Heart left ventricle (tissue), 16 donors: ENCODE measurements at regions not wholly inside any gene's neighbourhood (a gene's known extent, or its start where the extent isn't known, plus 50 kb on each side); places are given as distances from the start of the nearest gene placed in this dataset.

Source experiments
- ATAC-seq, 4 donors: fragments of 200-7000 bp; cut with Tn5 transposase; one replicate each; pipeline ENCODE4 v1.9.1; 2020 to 2022; ENCODE audit warnings: moderate library complexity in 4 of 4, mild to moderate bottlenecking in 3 of 4, moderate number of reproducible peaks in 1 of 4
- DNase-seq, 5 donors: peaks; one replicate each; pipeline ENCODE4 v3.0.0-alpha.2; 2020
- H3K27ac ChIP-seq, 12 donors: fragments of 200-600 bp; sonication (generic) in 4 of 12; one replicate each; pipeline versions ENCODE4 v1.5.0 to v1.8.0; 2016 to 2022; ENCODE audit warnings: mild to moderate bottlenecking in 2 of 12
- H3K27me3 ChIP-seq, 9 donors: fragments of 200-600 bp; sonication (generic) in 2 of 9; one replicate each; pipeline versions ENCODE4 v1.5.1 to v1.8.0; 2016 to 2022; ENCODE audit warnings: mild to moderate bottlenecking in 3 of 9
- H3K36me3 ChIP-seq, 9 donors: fragments of 200-600 bp; sonication (generic) in 2 of 9; one replicate each; pipeline versions ENCODE4 v1.5.0 to v1.8.0; 2018 to 2022; ENCODE audit warnings: mild to moderate bottlenecking in 2 of 9
- H3K4me1 ChIP-seq, 12 donors: fragments of 200-600 bp; sonication (generic) in 4 of 12; one replicate each; pipeline versions ENCODE4 v1.5.0 to v1.8.0; 2016 to 2022; ENCODE audit warnings: mild to moderate bottlenecking in 3 of 12
- H3K4me3 ChIP-seq, 12 donors: fragments of 200-600 bp; sonication (generic) in 4 of 12; one replicate each; pipeline versions ENCODE4 v1.5.0 to v1.8.0; 2017 to 2022; ENCODE audit warnings: mild to moderate bottlenecking in 9 of 12, moderate library complexity in 4 of 12
- H3K9me3 ChIP-seq, 12 donors: fragments of 200-600 bp; sonication (generic) in 4 of 12; one replicate each; pipeline versions ENCODE4 v1.5.0 to v1.8.0; 2016 to 2022; ENCODE audit warnings: mild to moderate bottlenecking in 1 of 12
- POLR2A ChIP-seq, 2 donors: fragments of 450-650 bp; IDR thresholded peaks; one replicate each; pipeline ENCODE4 v1.6.1; 2017; ENCODE audit warnings: antibody characterized with exemption in 2 of 2, mild to moderate bottlenecking in 2 of 2, moderate library complexity in 2 of 2
- WGBS, 4 donors: extraction: QIAGEN DNeasy Blood & Tissue Kit in 2 of 4; methylation state at CpG; one replicate each; pipeline versions ENCODE4 v1.1.5 to v1.1.7; 2013 to 2018; 5-methylcytosine and 5-hydroxymethylcytosine counted together
- intact Hi-C, 10 donors: fragments of 100-400 bp; cut with DNase I; formaldehyde crosslinking; loops; one replicate each; pipeline versions ENCODE4 v1.11.1 to v1.14.2; 2022
- TF ChIP-seq, protein P1 (sequence below), 12 donors: fragments of 200-600 bp; sonication (generic) in 4 of 12; IDR thresholded peaks; one replicate each; pipeline versions ENCODE4 v1.5.0 to v1.8.0; 2018 to 2022; ENCODE audit warnings: antibody characterized with exemption in 12 of 12, mild to moderate bottlenecking in 5 of 12
- donor health status: ischemic (EF 13 %, LVEDD 7.1; RV severe dilation, severe dysfunction).
- donor health status: healthy with polysubstance abuse.
- donor health status: DM: no; HTN: yes; CAD: no.
- donor health status: DM: no; HTN: no; CAD: no.
- donor health status: ischemic (EF 25% LVEDD 6.9; RV normal size, moderate dysfunction).
- donor health status: ischemic (EF 25% LVEDD 5.7; RV mildly dilated, moderate dysfunction).
- donor health status: healthy.
- donor health status: DM: yes; HTN: yes; CAD: no.
- donor health status: ischemic (EF 35%, LVEDD 5.7; RV mildly dilated, moderate dysfunction).
- donor health status: nonischemic (EF 11% LVEDD 7.7; RV severe dilation, severe dysfunction).
- donor health status: DM: yes; HTN: yes; CAD: no.
- donor health status: PGD.
- donor health status: ischemic (EF 29% LVEDD 5.4; RV normal size, mild dysfunction).
- donor health status: nonischemic (EF 23%, LVEDD 6.1; RV moderate dilation, normal function).

- Histone ChIP-seq H3K36me3 (no peaks in the 10 kb centered on the region), H3K9me3 (no peaks in the 10 kb centered on the region), H3K4me1 (no peaks in the 10 kb centered on the region), H3K27ac (no peak overlapping the region), H3K27me3 (peaks cover 0 to 6% (median 0%) of the 10 kb centered on the region in 9 donors), H3K4me3 (no peak overlapping the region)
- TF ChIP-seq, protein P1, sequence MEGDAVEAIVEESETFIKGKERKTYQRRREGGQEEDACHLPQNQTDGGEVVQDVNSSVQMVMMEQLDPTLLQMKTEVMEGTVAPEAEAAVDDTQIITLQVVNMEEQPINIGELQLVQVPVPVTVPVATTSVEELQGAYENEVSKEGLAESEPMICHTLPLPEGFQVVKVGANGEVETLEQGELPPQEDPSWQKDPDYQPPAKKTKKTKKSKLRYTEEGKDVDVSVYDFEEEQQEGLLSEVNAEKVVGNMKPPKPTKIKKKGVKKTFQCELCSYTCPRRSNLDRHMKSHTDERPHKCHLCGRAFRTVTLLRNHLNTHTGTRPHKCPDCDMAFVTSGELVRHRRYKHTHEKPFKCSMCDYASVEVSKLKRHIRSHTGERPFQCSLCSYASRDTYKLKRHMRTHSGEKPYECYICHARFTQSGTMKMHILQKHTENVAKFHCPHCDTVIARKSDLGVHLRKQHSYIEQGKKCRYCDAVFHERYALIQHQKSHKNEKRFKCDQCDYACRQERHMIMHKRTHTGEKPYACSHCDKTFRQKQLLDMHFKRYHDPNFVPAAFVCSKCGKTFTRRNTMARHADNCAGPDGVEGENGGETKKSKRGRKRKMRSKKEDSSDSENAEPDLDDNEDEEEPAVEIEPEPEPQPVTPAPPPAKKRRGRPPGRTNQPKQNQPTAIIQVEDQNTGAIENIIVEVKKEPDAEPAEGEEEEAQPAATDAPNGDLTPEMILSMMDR (IDR thresholded peaks at IDR 0.05) = no peak
- TF ChIP-seq POLR2A (IDR thresholded peaks at IDR 0.05) = no peak
- no peak for ATAC-seq
- no peak for DNase-seq
- intact Hi-C loops = no loop called here
- 85 to 89% (median 88%) methylated on average over 3 of the region's 3 CpGs for WGBS, 4 donors
Measured at GRCh38 chr13:106212386-106213010, 323.0 kb downstream of the EFNB2 start.

DNA sequence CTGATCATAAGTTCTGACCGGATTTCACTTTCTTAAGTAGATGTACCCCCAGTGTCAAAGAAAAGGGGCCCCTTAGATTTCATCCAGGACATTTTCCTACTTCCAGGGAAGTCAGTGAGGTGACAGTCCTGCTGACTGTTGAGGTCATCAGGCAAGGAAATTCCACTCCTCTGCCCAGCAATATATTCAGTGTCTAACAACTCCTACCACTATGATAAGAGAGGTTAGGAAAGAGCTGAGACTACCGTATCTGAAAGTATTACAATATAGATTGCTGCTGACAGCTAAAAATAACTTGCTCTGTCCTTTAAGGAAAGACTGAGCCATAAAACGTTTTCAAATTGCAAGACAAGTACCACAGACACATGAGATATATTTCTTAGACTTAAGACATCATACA, 325.1 kb downstream of the EFNB2 start:
- no peak overlapping the region for H3K27ac ChIP-seq
- TF ChIP-seq, protein P1 (IDR thresholded peaks at IDR 0.05) = no peak
- no peak for TF ChIP-seq POLR2A (IDR thresholded peaks at IDR 0.05)
- ATAC-seq (no peak), DNase-seq (no peak)
- WGBS, 4 donors = 33 to 41% (median 38%) methylated on average over 3 of the region's 3 CpGs
- H3K27me3 ChIP-seq = peaks cover 0 to 6% (median 0%) of the 10 kb centered on the region in 9 donors
- H3K4me1 ChIP-seq = no peaks in the 10 kb centered on the region
- no peak overlapping the region for H3K4me3 ChIP-seq
- no peaks in the 10 kb centered on the region for H3K36me3 ChIP-seq
- no peaks in the 10 kb centered on the region for H3K9me3 ChIP-seq
- intact Hi-C loops = no loop called here

GRCh38 chr13:106205871-106206270, 329.6 kb downstream of the EFNB2 start:
- no peak for TF ChIP-seq POLR2A (IDR thresholded peaks at IDR 0.05)
- TF ChIP-seq, protein P1 (IDR thresholded peaks at IDR 0.05) = no peak
- Histone ChIP-seq H3K27me3 (peaks cover 0 to 6% (median 0%) of the 10 kb centered on the region in 9 donors), H3K36me3 (no peaks in the 10 kb centered on the region), H3K4me1 (no peaks in the 10 kb centered on the region), H3K4me3 (no peak overlapping the region), H3K27ac (no peak overlapping the region), H3K9me3 (no peaks in the 10 kb centered on the region)
- DNase-seq (no peak), ATAC-seq (no peak)
- intact Hi-C loops = no loop called here
- 84 to 90% (median 87%) methylated on average over 2 of the region's 2 CpGs for WGBS, 4 donors

- TF ChIP-seq, protein P1 (IDR thresholded peaks at IDR 0.05) = no peak
- TF ChIP-seq POLR2A (IDR thresholded peaks at IDR 0.05) = no peak
- ATAC-seq (no peak), DNase-seq (no peak)
- H3K4me1 ChIP-seq = no peaks in the 10 kb centered on the region
- peaks cover 0 to 4% (median 0%) of the 10 kb centered on the region in 9 donors for H3K27me3 ChIP-seq
- H3K27ac ChIP-seq = no peak overlapping the region
- no peak overlapping the region for H3K4me3 ChIP-seq
- WGBS, 4 donors = 87 to 100% (median 93%) methylated on average over 1 of the region's 1 CpG
- no peaks in the 10 kb centered on the region for H3K36me3 ChIP-seq
- H3K9me3 ChIP-seq = peaks cover 0 to 9% (median 0%) of the 10 kb centered on the region in 12 donors
- intact Hi-C loops = no loop called here
Measured at GRCh38 chr13:106197496-106197895, 338.0 kb downstream of the EFNB2 start.
